Activated CD4-positive, alpha-beta memory T cell treated with anti-CD3 and anti-CD28 coated beads for 36 hours (primary cell): ENCODE measurements at regions not wholly inside any gene's neighbourhood (a gene's known extent, or its start where the extent isn't known, plus 50 kb on each side); places are given as distances from the start of the nearest gene placed in this dataset.

Experiments
- CTCF ChIA-PET: fragments of 350-600 bp; sonication (Branson Sonifier 250); formaldehyde crosslinking; loops from one replicate; lab custom pipeline; 2021; ENCODE audit warnings: antibody characterized with exemption, inconsistent platforms; lab: Charles Lee
- POLR2A ChIA-PET: fragments of 350-600 bp; sonication (Branson Sonifier 250); formaldehyde crosslinking; loops from one replicate; lab custom pipeline; 2021; ENCODE audit warnings: antibody characterized with exemption; lab: Charles Lee
- DNase-seq: peaks from one replicate; pipeline ENCODE4 v3.0.0-alpha.2; 2020
- H3K27ac Mint-ChIP-seq: one replicate; pipeline ENCODE4 v1.8.0; 2021; ENCODE audit warnings: mixed read lengths
- H3K27me3 Mint-ChIP-seq: one replicate; pipeline ENCODE4 v1.8.0; 2021; ENCODE audit warnings: mixed read lengths
- H3K36me3 Mint-ChIP-seq: one replicate; pipeline ENCODE4 v1.8.0; 2021; ENCODE audit warnings: mixed read lengths
- H3K4me1 Mint-ChIP-seq: one replicate; pipeline ENCODE4 v1.8.0; 2021; ENCODE audit warnings: low read depth, mixed read lengths
- H3K4me3 Mint-ChIP-seq: one replicate; pipeline ENCODE4 v1.8.0; 2021; ENCODE audit warnings: mild to moderate bottlenecking, mixed read lengths
- H3K9me3 Mint-ChIP-seq: one replicate; pipeline ENCODE4 v1.8.0; 2021; ENCODE audit warnings: mixed read lengths
- intact Hi-C: fragments of 100-400 bp; cut with micrococcal nuclease; formaldehyde crosslinking; loops from one replicate; pipeline ENCODE4 v1.15.1; 2023

DNA sequence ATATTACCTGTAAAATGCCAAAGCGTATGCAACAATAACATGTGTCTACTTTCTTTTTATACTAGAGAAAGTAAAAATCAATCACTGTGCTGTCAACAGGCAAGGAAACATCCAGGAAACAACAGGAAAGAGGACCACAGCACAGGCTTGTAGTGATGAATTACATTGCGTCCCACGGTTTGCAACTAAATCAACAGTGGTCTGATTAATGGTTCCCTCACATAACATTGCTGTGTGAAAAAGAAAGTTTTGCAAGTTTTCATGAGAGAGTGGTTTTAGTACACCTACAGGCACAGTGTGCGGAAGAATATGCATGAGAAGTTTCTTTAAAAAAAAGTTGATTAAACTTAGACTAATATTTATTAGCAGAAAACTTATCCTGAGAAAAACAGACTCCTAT, 329.5 kb upstream of the HSF2 start:
- H3K27me3 Mint-ChIP-seq: no peaks in the 10 kb centered on the region
- POLR2A ChIA-PET: no interaction called here
- no peak for DNase-seq
- H3K27ac Mint-ChIP-seq: no peak overlapping the region
- no peaks in the 10 kb centered on the region for H3K36me3 Mint-ChIP-seq
- no peaks in the 10 kb centered on the region for H3K9me3 Mint-ChIP-seq
- intact Hi-C loops: no loop called here
- H3K4me3 Mint-ChIP-seq: no peak overlapping the region
- CTCF ChIA-PET: interaction anchor here (0.8 kb wide), 1 partner anchor 51 kb away, joined by 3 read pairs; no protein-coding TSS in a partner anchor
- H3K4me1 Mint-ChIP-seq: no peaks in the 10 kb centered on the region

DNA sequence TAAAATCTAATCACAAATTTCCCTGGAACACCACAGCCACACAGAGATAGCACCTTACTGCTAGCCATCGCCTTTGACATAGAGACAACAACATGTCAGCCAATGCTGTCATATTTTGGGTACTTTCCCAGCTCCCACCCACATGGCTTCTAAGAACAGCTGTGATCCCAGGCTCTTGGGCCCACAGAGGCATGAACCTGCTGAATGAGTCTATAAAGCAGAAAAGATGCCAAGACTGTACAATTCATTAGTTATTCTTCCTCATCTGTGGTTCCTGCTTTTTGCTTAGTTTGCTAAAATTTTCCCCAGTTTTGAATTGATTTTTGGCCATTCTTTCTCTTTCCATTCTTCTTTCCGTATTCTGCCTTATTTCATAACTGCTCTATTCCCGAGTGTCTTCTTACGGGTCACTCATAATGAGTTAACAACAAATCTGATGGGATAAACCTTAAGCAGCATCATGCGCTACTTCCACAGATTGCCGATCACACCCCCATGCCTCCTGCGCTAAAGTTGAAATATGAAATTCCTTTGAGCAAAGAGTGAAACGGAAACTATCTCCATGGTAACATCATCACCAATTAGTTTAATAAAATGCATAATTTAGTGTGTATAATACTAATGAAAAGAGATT, 327.3 kb upstream of the HSF2 start:
- ChIA-PET CTCF (no interaction called here), POLR2A (no interaction called here)
- Mint-ChIP-seq H3K4me3 (no peak overlapping the region), H3K9me3 (no peaks in the 10 kb centered on the region), H3K36me3 (no peaks in the 10 kb centered on the region), H3K27me3 (no peaks in the 10 kb centered on the region), H3K27ac (no peak overlapping the region), H3K4me1 (no peaks in the 10 kb centered on the region)
- intact Hi-C loops: no loop called here
- DNase-seq: no peak

DNA sequence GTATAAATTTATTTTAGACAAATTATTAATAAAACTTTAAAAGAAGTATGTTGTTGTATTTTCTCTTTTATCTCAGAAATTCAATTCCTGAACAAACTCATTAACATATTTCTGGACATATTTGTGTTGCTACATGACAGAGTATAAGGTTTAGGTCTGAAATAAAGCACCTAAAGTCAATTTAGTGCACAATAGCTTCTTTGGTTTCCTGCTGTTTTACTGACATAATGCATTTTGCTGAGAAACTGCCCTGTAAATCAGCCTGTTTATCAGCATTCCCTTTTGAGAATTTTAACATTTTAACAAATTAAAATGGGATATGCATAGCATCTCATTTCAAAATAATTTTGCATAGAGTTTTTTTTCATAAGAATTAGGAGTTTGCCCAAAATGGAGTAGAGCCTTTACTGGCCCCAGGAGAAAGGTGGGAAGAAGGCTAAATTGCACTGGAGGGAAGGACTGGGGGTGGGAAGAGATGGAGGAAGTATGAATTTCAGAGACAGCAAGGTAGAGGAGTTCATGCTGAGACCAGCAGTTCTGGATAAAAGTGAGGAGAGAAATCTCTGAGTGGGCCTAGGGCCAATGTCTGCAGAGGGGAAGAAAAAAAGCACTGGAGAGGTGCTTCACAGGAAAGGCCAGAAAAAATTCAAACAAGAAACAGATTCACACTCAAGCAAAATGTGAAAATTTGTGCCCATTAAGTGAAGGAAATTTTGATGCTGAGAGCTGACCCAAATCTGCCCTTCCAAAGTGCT, 324.2 kb upstream of the HSF2 start:
- H3K4me3 Mint-ChIP-seq: no peak overlapping the region
- ChIA-PET CTCF (no interaction called here), POLR2A (no interaction called here)
- intact Hi-C loops: no loop called here
- DNase-seq: no peak
- no peak overlapping the region for H3K27ac Mint-ChIP-seq
- H3K9me3 Mint-ChIP-seq: no peaks in the 10 kb centered on the region
- no peaks in the 10 kb centered on the region for H3K4me1 Mint-ChIP-seq
- no peaks in the 10 kb centered on the region for H3K27me3 Mint-ChIP-seq
- no peaks in the 10 kb centered on the region for H3K36me3 Mint-ChIP-seq

DNA sequence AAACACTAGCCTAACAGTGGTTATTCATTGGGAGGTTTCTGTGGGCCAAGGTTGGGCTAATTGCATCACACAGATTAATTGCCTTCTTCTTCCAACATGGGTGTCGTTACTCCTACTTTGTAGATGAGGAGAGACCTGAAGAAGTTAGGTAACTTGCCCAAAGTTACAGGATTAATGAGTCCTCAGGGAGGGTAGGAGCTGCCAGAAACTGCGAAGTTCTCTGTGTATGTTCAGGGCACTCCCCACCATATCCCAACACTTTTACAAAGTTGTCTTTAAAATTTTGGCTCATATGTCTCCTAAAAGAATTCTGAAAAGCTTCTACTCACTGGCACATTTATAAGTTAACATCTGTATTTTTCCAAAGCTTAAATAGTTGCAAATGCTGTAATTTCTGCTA, 323.5 kb upstream of the HSF2 start:
- no peak for DNase-seq
- H3K27me3 Mint-ChIP-seq: no peaks in the 10 kb centered on the region
- H3K9me3 Mint-ChIP-seq: no peaks in the 10 kb centered on the region
- ChIA-PET POLR2A (no interaction called here), CTCF (interaction anchor here (0.6 kb wide), 1 partner anchor 65 kb away, joined by 3 read pairs; no protein-coding TSS in a partner anchor)
- H3K27ac Mint-ChIP-seq: no peak overlapping the region
- H3K4me3 Mint-ChIP-seq: no peak overlapping the region
- H3K36me3 Mint-ChIP-seq: no peaks in the 10 kb centered on the region
- H3K4me1 Mint-ChIP-seq: no peaks in the 10 kb centered on the region
- intact Hi-C loops: no loop called here

DNA sequence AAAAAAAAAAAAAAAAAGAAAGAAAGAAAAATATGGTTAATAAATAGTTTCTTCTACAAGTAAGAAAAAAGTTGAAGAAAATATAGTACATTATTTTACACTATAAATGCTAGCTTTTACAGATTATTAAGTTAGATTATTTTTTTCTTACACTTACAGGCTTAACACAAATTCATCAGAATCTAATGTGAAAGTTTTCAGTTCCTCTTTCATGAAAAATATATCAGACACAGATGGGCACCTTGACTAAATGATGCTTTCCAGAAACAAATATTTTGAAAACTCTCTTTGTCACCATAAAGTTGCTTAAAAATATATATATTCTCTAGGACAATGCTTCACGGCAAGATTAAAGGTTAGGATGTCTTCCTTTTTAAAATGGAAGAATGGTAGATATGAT, 321.8 kb upstream of the HSF2 start:
- ChIA-PET CTCF (no interaction called here), POLR2A (no interaction called here)
- Mint-ChIP-seq H3K4me1 (no peaks in the 10 kb centered on the region), H3K27ac (no peak overlapping the region), H3K27me3 (no peaks in the 10 kb centered on the region), H3K36me3 (no peaks in the 10 kb centered on the region), H3K4me3 (no peak overlapping the region), H3K9me3 (no peaks in the 10 kb centered on the region)
- no peak for DNase-seq
- intact Hi-C loops: no loop called here

DNA sequence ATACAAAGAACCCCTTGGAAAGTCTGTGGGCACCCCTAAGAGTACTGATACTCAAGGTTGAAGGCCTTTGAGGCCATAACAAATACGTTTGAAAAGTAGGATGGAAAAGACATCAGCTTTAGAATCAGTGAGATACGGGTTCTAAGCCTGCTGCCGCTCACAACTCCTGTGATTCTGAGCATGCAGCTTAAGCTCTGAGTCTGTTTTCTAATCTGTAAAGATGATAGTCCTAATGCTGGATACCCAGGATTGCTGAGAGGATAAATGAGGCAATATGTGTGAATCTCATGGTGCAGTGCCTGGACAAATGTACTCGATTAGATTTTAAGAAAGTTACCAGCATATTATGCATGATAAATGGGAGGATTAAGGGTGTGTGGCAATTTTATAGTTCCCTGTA, 321.0 kb upstream of the HSF2 start:
- intact Hi-C loops: no loop called here
- Mint-ChIP-seq H3K36me3 (no peaks in the 10 kb centered on the region), H3K4me3 (no peak overlapping the region), H3K4me1 (no peaks in the 10 kb centered on the region), H3K27ac (no peak overlapping the region), H3K27me3 (no peaks in the 10 kb centered on the region), H3K9me3 (no peaks in the 10 kb centered on the region)
- CTCF ChIA-PET: no interaction called here
- DNase-seq: no peak
- POLR2A ChIA-PET: no interaction called here

DNA sequence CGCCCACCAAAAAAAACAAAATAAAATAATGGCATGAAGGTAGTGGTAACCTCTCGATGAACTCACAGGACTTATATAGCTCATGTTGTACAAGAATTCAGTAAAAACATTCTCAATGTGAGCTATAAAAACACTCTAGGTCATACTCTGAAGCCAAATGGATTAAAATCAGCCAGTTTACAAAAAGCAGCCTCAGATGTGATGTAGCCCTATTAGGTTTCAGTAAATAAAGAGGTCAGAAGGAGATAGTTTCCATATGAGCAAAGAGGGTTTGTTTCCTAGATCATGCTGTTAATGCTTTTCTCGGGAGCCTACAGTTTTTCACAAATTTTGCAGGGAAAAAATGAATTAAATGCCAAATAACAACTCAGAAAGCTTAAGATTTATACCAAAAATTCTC, 319.5 kb upstream of the HSF2 start:
- Mint-ChIP-seq H3K27me3 (no peaks in the 10 kb centered on the region), H3K27ac (no peak overlapping the region), H3K9me3 (no peaks in the 10 kb centered on the region), H3K4me3 (no peak overlapping the region), H3K36me3 (no peaks in the 10 kb centered on the region), H3K4me1 (no peaks in the 10 kb centered on the region)
- intact Hi-C loops: no loop called here
- ChIA-PET CTCF (no interaction called here), POLR2A (no interaction called here)
- no peak for DNase-seq

DNA sequence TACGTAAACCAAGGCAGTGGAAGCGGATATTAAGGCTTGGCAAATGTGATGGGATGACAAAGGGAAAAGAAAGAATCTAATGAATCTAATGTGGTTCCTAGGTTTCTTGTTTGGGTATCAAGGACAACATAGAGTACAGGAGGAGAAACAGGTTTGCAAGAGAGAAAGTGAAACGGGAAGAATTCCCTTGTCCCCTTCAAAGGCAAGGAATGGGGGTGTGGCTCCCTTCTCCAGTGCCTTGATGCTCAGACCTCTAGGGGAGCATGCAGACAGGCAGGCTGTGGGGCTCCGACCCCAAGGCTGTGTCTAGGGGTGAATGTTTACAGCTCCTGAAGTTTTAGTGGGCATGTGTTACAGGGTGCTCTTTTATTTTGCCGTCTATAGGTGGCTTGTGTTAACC, 317.5 kb upstream of the HSF2 start:
- no peaks in the 10 kb centered on the region for H3K27me3 Mint-ChIP-seq
- no peak overlapping the region for H3K4me3 Mint-ChIP-seq
- no peaks in the 10 kb centered on the region for H3K36me3 Mint-ChIP-seq
- ChIA-PET POLR2A (no interaction called here), CTCF (no interaction called here)
- no peak overlapping the region for H3K27ac Mint-ChIP-seq
- no peak for DNase-seq
- intact Hi-C loops: no loop called here
- H3K9me3 Mint-ChIP-seq: no peaks in the 10 kb centered on the region
- H3K4me1 Mint-ChIP-seq: no peaks in the 10 kb centered on the region

DNA sequence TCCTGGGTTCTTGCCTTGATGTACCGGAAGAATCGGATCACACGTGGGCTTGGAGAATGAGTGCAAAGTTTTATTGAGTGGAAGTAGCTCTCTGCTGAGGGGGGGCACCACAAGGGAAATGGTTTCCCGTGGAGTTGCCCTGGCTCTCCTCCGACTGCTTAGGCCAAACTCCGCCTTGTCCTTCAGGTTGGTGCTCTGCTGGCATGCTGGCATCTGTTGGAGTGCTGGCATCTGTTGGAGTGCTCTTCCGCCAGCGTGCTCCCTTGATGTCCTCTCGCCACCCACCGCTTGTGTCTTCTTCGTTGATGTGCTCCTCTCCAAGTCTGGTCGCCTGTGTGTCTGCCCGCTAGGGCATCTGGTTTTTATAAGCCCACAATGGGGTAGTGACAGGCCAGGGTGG, 317.1 kb upstream of the HSF2 start:
- POLR2A ChIA-PET: no interaction called here
- no peak for DNase-seq
- Mint-ChIP-seq H3K4me3 (no peak overlapping the region), H3K9me3 (no peaks in the 10 kb centered on the region), H3K4me1 (no peaks in the 10 kb centered on the region), H3K27me3 (no peaks in the 10 kb centered on the region), H3K36me3 (no peaks in the 10 kb centered on the region), H3K27ac (no peak overlapping the region)
- CTCF ChIA-PET: no interaction called here
- intact Hi-C loops: no loop called here

DNA sequence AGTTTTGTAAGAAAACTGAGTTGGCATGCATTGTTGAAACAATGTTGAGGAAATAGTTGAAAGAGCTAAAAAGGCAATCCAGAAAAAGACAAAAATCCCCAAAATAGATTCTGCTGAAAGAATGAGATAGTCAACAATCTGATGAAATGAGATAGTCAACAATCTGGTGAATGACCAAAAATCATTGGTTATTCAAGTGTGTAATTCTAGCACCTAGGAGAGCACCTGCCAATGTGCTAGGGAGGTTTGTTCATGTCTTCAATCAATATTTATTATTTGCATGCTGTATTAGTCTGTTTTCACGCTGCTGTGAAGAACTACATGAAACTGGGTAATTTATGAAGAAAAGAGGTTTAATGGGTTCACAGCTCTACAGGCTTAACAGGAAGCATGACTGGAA, 307.1 kb upstream of the HSF2 start:
- H3K36me3 Mint-ChIP-seq: no peaks in the 10 kb centered on the region
- intact Hi-C loops: no loop called here
- no peak overlapping the region for H3K4me3 Mint-ChIP-seq
- POLR2A ChIA-PET: no interaction called here
- DNase-seq: no peak
- H3K4me1 Mint-ChIP-seq: no peaks in the 10 kb centered on the region
- peaks cover 2% of the 10 kb centered on the region for H3K27me3 Mint-ChIP-seq
- CTCF ChIA-PET: no interaction called here
- H3K9me3 Mint-ChIP-seq: no peaks in the 10 kb centered on the region
- no peak overlapping the region for H3K27ac Mint-ChIP-seq

DNA sequence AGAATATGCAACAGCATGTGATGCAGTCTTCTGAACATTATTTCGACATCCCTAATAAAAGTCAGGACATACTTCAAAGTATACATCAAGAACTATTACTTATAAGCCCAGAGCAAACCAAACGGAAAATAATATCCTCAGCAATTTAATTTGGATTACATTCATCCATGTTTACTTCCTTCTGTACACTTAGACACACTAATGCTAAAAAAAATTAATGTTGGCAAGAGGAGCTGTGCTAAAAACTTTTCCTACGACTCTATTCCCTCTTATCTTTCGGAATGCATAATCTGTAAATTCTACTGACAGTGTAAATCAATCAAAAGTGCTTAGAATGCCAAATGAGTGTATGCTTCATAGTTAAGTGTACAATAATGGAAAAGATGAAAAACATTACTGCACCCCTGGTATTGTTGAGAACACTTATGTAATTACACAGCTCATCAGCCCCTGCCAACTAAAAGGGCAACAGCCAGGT, 301.2 kb upstream of the HSF2 start:
- Mint-ChIP-seq H3K4me1 (no peaks in the 10 kb centered on the region), H3K36me3 (no peaks in the 10 kb centered on the region), H3K27ac (no peak overlapping the region), H3K4me3 (no peak overlapping the region), H3K27me3 (peaks cover 2% of the 10 kb centered on the region), H3K9me3 (no peaks in the 10 kb centered on the region)
- ChIA-PET POLR2A (no interaction called here), CTCF (no interaction called here)
- DNase-seq: no peak
- intact Hi-C loops: no loop called here

DNA sequence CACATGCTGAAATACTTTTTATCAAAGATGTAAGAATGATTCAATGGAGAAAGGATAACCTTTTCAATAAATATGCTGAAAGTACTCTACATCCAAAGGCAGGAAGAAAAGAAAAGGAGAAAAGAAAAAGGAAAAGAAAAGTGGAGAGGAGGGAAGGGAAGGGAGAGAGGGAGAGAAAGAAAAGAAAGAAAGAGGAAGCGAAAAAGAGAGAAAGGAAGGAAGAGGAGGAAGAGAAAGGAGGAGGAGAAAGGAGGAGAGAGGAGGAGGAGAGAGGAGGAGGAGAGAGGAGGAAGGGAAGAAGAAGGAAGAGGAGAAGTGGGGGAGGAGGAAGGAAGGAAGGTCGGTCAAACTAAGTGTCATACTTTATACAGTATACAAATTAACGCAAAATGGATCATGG, 297.4 kb upstream of the HSF2 start:
- POLR2A ChIA-PET: no interaction called here
- Mint-ChIP-seq H3K36me3 (no peaks in the 10 kb centered on the region), H3K4me3 (no peak overlapping the region), H3K27me3 (peaks cover 2% of the 10 kb centered on the region), H3K27ac (no peak overlapping the region), H3K4me1 (no peaks in the 10 kb centered on the region), H3K9me3 (no peaks in the 10 kb centered on the region)
- intact Hi-C loops: no loop called here
- no peak for DNase-seq
- CTCF ChIA-PET: no interaction called here

DNA sequence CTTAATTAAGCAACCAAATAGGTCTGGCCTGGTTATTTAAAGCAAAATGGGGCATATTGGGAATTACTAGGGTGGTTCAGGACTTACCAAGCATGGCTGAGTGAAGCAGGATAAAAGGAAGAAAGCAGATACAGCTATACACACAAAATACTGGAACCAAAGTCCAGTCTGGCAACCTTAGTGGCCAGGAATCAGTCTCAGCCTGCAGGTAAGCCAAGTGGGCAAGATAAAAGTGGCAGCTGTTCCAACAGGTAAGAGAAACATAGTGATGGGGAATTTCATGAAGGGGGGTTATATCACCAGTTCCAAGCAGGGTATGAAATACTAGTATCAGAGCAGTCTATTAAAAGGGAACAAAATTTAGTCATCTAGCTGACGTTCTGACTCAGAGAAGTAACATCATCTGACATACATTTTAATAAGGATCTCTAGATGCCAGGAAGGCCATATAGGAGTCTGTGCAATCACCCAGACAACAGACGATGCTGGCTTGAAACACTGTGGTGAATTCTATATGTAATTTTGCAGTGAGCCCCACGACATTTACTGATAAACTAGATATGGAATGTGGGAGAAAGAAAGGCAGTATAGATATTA, 292.1 kb upstream of the HSF2 start:
- no peak for DNase-seq
- Mint-ChIP-seq H3K9me3 (no peaks in the 10 kb centered on the region), H3K4me3 (no peak overlapping the region), H3K36me3 (no peaks in the 10 kb centered on the region), H3K4me1 (no peaks in the 10 kb centered on the region), H3K27me3 (no peaks in the 10 kb centered on the region), H3K27ac (no peak overlapping the region)
- CTCF ChIA-PET: no interaction called here
- intact Hi-C loops: no loop called here
- POLR2A ChIA-PET: no interaction called here
